Stimulated activated CD4-positive, alpha-beta T cell treated with anti-CD3 and anti-CD28 coated beads, Interleukin-12 subunit alpha, Interleukin-12 subunit beta, amount 100 ng/mL, for 24 hours (primary cell): ENCODE measurements at regions not wholly inside any gene's neighbourhood (a gene's known extent, or its start where the extent isn't known, plus 50 kb on each side); places are given as distances from the start of the nearest gene placed in this dataset.
A peak's percentile ranks its signal among the peaks of the same experiment; 100 is the strongest.
"Not testable (repeated sequence)": the region's sequence is repeated elsewhere in the genome, so short reads cannot be mapped to it uniquely, and the experiment has no call there.

Experiments used
- DNase-seq, 2 experiments: peaks; one replicate each; pipeline ENCODE4 v3.0.0-alpha.2; 2020; ENCODE audit warnings: low read depth in 2 of 2

- no peak for DNase-seq
These were observed 199.5 kb upstream of the TPRG1 start for GRCh38 chr3:188972310-188972709.

GRCh38 chr3:188974856-188975599 is 196.7 kb upstream of the TPRG1 start:
- DNase-seq = no peak

- DNase-seq = no peak
These were observed 196.0 kb upstream of the TPRG1 start for GRCh38 chr3:188975600-188976314.

GRCh38 chr3:188976407-188976806 is 195.4 kb upstream of the TPRG1 start:
- DNase-seq = no peak

- no peak for DNase-seq
These were observed 193.2 kb upstream of the TPRG1 start for GRCh38 chr3:188978421-188979171.

- no peak for DNase-seq
These were observed 192.5 kb upstream of the TPRG1 start for GRCh38 chr3:188979248-188979647.

- no peak for DNase-seq
These were observed 192.0 kb upstream of the TPRG1 start for GRCh38 chr3:188979669-188980310.

- DNase-seq = no peak
These were observed 178.6 kb upstream of the TPRG1 start for GRCh38 chr3:188993181-188993580.

- DNase-seq = no peak
These were observed 170.2 kb upstream of the TPRG1 start for GRCh38 chr3:189001559-189001958.

- DNase-seq = no peak
These were observed 168.4 kb upstream of the TPRG1 start for GRCh38 chr3:189003410-189003809.

- DNase-seq = no peak
These were observed 158.4 kb upstream of the TPRG1 start for GRCh38 chr3:189013224-189013888.

- no peak for DNase-seq
These were observed 157.2 kb upstream of the TPRG1 start for GRCh38 chr3:189014526-189014925.

- not testable (repeated sequence) for DNase-seq
These were observed 148.9 kb upstream of the TPRG1 start for GRCh38 chr3:189022576-189023466.

- no peak for DNase-seq
These were observed 145.9 kb upstream of the TPRG1 start for GRCh38 chr3:189025866-189026265.

GRCh38 chr3:189027626-189028155 is 144.1 kb upstream of the TPRG1 start:
- DNase-seq = no peak

GRCh38 chr3:189038773-189039745 is 132.7 kb upstream of the TPRG1 start:
- no peak for DNase-seq

GRCh38 chr3:189040656-189041335 is 131.0 kb upstream of the TPRG1 start:
- DNase-seq = no peak

GRCh38 chr3:189041482-189042090 is 130.2 kb upstream of the TPRG1 start:
- DNase-seq = peak; percentile 64 to 70
